ENCODE measurements at regions not wholly inside any gene's neighbourhood (a gene's known extent, or its start where the extent isn't known, plus 50 kb on each side); places are given as distances from the start of the nearest gene placed in this dataset.
A peak's percentile ranks its signal among the peaks of the same experiment; 100 is the strongest.
"Not testable (repeated sequence)": the region's sequence is repeated elsewhere in the genome, so short reads cannot be mapped to it uniquely, and the experiment has no call there.

DNA sequence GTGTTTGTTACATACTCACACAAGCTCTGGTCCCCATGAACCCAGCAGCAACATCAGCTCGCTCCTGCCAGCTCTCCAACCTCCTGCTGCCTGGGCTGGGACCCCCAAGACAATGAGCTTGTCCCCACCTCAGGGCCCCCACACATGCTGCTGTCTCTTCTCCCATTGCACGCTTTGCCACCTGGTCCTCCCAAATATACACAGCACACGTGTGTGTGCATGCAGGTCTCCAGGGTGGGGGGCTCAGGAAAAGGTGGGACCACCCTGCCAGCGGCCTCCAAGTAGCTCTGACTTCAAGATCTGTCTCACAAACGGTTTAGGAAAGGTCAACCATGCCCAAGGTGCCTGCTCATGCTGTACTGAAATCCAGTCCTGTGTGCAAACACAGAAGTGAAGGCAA, 68.1 kb upstream of the CCND1 start:
- no peak for DNase-seq

DNA sequence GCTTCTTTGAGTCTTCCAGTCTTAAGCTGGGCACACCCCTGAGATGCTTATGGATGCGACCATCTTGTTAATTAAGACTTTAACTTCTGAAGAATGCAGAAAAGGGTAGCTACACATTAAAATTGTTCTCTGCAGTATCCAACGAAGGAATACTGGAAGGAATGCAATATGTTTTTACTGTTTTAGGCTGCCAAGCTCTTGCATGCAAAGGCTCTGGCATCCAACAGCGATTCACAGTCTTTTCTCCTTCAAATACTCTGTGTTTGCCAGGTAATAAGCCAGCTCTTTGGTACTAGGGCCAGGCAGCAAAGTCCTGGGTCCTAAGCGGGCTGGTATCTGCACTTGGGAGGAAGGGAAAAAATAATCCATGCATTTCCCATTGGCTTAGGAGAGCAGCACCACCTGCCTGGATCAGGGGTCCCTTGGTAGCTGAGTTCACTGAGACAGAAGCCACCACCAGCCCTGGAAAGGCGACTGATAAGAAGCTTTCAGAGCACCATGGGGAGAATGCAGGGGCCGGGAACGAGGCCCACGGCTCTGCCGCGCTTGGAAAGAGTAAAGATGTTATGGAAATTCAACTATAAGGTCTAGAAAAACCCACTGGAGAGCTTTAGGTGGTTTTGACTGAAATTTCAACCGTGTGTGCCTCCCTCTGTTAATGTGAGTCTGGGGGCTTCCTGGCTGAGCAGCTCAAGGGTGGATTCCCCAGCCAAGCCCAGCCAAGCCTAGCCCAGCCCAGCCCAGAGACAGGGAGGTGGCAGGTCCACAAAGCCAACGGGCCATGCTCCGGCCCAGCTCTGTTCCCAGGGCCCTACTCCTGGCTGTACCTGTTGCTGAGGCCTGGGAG, 67.0 kb upstream of the CCND1 start:
- DNase-seq = no peak

DNA sequence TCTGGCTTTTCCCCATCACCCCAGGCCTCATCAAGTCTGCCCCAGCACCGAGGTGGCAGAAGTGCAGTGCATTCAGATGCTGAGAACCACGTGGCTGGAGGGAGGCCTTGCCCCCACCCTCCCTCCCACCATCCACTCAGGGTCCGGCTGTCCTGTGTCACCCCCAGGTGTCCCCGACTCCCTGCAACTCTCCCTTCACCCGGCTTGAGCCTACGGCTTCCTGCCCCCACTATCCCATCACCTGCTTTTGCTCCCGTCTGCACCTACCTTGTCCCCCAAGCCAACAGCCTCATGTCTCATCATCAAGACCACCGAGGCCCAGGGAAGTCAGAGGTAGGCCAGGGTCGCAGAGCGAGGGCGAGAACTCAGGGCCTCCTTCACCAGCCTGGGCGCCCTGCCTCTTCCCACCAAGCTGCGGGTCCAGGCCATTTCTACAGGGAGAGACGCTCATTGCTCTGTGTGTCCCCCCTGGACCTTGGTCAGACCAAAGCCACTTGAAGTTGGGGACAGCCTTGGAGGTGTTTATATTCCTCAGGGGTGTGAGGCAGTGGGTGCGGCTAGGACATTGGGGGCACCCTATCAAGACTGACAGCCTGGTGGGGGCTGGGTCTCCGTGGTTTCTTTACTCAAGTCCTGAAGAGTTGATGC, 66.2 kb upstream of the CCND1 start:
- no peak for DNase-seq

DNA sequence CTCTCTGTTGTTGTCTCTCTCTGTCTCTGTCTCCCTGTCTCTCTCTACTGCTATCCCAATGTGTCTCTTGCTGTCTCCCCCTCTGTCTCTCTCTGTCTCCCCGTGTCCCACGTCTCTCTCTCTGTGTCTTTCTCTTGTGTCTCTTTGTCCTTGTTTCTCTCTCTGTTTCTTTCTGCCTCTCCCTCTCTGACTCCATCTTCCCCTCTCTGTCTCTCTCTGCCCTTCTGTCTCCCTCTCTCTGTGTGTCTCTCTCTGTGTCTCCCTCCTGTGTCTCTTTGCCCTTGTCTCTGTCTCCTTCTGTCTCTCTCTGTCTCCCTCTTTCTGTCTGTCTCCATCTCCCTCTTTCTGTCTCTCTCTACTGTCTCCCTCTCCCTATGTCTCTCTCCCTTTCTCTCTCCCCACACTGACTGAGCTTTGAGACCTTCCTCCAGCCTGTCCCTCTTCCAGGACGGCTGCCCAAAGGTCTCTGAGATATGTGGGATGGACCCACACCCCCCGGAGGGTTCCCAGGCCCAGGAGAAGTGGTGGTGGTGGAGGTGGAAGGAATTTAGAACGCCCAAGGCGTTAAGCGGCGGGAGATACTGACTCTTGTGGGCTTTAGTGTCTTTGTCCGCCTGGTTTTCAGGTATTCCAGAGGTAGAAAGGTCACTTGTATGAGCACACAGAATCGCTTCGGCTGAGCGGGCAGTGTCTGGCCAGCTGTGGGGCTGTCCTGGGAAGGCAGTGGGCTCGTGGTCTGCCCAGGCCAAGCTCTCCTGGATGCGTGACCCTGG, 65.5 kb upstream of the CCND1 start:
- DNase-seq = no peak

DNA sequence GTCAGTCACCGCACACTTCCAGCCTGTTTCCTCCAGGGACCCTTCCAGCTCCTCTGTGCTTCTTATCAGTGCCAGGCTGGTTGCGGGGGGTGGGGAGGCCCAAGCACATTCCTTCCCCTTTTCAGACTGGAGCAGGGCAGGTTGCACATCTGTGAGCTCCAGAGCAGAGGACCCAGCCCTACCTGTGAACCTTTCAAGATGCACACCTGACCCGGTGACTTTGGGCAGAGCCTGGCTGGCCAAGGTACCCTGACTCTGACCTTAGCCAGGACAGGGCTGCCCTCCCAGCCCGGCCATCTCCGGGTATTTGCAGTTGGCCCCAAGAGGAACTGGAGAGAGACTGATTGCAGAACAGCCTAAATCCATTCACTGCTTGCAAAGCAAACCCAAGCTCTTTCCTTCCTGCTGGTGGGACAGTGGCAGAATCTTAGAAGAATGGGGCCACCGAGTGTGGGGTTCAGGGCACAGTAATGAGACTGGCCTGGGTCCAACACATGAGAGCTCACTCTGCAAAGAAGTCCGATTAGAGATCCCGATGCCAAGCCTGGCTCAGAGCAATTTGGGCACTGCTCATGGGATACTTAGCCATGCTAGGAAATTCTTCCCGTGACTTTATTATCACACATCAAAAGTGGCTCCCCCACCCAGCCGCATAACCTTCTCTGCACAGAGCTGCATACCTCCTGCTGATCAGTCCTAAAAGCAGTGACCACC, 64.7 kb upstream of the CCND1 start:
- no peak for DNase-seq

DNA sequence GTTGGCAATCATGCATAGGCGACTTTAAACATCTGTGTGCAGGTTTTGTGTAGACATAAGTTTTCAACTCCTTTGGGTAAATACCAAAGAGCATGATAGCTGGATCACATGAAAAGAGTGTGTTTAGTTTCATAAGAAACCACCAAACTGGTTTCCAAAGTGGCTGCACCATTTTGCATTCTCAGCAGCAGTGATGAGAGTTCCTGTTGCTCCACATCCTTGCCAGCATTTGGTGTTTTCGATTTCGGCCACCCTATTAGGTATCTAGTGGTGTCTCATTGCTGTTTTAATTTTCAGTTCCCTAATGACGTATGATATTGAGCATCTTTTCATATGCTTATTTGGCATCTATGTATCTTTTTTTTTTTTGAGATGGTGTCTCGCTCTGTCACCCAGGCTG, 62.8 kb upstream of the CCND1 start:
- no peak for DNase-seq

DNA sequence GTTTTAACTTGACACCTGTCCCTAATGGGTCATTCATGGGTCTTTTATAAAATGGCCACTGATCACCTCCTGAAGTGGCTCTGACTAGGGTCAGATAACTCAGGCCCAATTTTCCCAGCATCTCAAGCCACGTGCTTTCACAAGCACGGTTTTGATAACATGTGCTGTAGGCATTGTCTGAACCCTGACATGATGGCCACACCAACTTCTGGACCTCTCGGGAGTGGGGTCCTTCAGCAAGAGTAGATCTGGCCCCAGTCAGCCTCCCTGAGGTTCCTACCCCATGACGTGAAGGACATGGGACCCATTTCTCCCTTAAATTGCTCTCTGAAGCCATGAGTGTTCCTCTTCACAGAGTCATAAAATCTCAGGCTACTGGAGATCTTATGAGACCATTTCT, 60.4 kb upstream of the CCND1 start:
- DNase-seq = no peak

DNA sequence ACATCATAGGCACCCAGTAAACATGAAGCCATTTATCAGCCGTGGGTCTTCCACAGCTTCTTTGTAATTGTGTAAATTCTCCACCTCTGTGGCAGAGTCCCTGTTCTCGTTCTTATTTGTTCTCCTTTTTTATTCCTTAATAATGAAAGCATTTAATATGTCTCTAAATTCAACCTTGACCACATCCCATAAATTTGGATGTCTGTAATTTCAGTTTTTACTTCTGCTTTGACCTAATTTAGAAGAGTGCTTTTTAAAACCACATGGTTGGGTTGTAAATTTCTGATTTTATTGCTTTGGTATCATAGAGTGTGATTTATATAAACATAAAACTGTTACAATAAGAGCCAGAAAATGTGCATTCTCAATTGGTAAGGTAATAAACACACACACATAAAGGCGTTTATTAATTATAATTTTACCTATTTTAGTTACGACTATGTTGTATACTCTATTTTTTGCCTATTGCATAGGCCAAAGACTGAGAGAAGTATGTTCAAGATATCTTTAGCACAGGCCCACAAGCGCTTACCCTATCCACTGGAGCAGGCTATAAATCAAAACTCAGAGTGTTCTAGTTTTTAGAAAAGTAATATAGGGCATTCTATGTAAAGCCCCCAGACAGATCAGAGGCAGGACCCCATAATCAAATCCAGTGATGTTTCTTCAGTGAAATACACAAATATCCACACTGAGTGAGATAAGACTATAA, 58.0 kb upstream of the CCND1 start:
- no peak for DNase-seq

DNA sequence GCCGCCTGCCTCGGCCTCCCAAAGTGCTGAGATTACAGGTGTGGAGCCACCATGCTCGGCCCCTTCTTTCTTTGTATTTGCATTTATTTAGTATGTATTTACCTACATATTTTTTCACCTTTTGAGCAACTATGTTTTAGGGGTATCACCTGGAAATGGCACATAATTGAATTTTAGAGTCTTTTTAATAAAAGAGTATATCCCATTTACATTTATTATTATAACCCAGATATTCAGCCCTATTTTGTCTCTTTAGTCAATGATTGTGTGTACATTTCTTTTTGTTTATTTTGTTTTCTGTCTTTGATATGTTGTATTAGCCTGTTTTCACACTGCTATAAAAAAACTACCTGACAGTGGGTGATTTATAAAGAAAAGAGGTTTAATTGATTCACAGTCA, 56.8 kb upstream of the CCND1 start:
- no peak for DNase-seq

DNA sequence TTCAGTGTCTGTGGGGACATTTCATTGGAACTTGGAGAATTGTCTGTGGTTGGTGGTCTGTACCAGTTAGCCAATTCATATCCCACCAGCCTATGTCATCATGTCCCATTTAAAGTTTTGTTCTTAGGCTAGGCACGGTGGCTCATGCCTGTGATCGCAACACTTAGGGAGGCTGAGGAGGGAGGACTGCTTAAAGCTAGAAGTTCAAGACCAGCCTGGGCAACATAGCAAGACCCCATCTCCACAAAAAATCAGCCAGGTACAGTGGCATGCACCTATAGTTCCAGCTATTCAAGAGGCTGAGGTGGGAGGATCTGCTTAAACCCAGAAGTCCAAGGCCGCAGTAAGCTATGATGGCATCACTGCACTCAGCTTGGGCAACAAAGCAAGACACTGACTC, 55.6 kb upstream of the CCND1 start:
- no peak for DNase-seq

DNA sequence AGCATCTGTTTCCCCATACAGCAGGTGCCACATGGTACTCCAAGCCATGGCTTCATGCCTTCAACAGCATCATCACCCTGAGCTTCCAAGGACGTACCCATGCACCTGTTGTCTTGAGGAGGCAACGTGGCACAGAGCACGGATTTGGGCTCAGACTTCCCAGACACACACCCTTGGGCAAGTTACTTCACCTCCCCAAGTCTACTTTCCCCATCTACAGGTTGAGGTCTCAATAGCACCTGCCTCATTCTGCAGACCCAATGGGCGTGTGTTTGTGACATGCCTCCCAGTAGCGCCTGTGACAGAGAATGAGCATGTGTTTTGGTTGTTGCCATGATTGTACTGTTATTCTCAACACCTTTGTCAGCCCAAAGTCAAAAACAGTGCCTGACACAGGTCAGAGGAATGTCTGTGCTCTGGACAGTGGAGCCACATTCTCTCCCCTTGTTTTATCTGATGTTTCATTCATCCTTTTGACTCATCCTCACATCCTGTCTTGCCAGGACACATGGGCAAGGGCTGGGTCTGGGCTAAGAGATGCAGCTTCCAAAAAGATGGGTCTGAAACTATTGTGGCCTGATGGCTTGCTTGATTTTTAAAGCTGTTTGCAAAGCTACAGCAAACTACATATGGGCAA, 53.4 kb upstream of the CCND1 start:
- peak; percentile 81 for DNase-seq

DNA sequence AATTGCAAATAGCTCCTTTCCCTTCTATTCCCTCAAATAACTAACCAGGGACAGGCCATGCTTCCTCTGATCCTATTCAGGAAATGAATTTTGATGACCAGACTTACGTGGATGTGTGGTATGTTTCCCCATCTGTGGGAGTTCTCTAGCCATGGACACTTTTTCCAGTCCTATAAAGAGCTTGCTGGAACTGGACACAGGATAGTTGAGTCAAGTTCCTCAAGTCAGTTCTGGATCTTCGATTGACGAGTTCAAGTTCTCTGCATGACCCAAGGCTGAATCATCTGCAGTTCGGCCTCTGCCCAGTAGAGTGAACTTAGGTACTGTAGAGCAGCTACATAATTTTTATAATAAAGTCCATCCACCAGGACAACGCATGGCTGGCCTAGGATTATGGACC, 52.7 kb upstream of the CCND1 start:
- DNase-seq = peak; percentile 93

DNA sequence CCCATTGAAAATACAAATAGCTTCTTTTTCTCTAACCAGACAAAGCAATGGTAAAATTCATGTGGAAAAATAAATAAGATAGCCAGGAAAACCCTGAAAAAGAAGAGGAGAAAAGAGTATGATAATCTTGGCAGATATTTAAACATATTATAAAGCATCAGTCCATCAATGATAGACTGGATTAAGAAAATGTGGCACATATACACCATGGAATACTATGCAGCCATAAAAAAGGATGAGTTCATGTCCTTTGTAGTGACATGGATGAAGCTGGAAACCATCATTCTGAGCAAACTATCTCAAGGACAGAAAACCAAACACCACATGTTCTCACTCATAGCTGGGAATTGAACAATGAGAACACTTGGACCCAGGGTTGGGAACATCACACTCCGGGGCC, 50.9 kb upstream of the CCND1 start:
- DNase-seq = not testable (repeated sequence)

Measured in HCEC 1CT (cell line).